Stimulated activated CD8-positive, alpha-beta memory T cell treated with anti-CD3 and anti-CD28 coated beads, Interleukin-12 subunit alpha, Interleukin-12 subunit beta, amount 100 ng/mL, for 1 hour (primary cell): ENCODE measurements at regions not wholly inside any gene's neighbourhood (a gene's known extent, or its start where the extent isn't known, plus 50 kb on each side); places are given as distances from the start of the nearest gene placed in this dataset.

ENCODE experiments used
- DNase-seq: peaks from one replicate; pipeline ENCODE4 v3.0.0-alpha.2; 2020; ENCODE audit warnings: low read depth

- DNase-seq = no peak
Observed at GRCh38 chr5:167753725-167754490, 537.5 kb upstream of the WWC1 start.

- DNase-seq = no peak
Observed at GRCh38 chr5:167754501-167755021, 536.9 kb upstream of the WWC1 start.

GRCh38 chr5:167755420-167755819, 536.0 kb upstream of the WWC1 start:
- no peak for DNase-seq

- DNase-seq = no peak
Observed at GRCh38 chr5:167759057-167759821, 532.2 kb upstream of the WWC1 start.

- DNase-seq = no peak
Observed at GRCh38 chr5:167763772-167764171, 527.7 kb upstream of the WWC1 start.

GRCh38 chr5:167764641-167765289, 526.7 kb upstream of the WWC1 start:
- no peak for DNase-seq

- DNase-seq = no peak
Observed at GRCh38 chr5:167765352-167765751, 526.1 kb upstream of the WWC1 start.

GRCh38 chr5:167766957-167767356, 524.5 kb upstream of the WWC1 start:
- DNase-seq = no peak

GRCh38 chr5:167767795-167768194, 523.6 kb upstream of the WWC1 start:
- no peak for DNase-seq

GRCh38 chr5:167769846-167770413, 521.5 kb upstream of the WWC1 start:
- DNase-seq = no peak

- DNase-seq = no peak
Observed at GRCh38 chr5:167770461-167770860, 521.0 kb upstream of the WWC1 start.

- DNase-seq = no peak
Observed at GRCh38 chr5:167771571-167771970, 519.9 kb upstream of the WWC1 start.

- no peak for DNase-seq
Observed at GRCh38 chr5:167773668-167774301, 517.7 kb upstream of the WWC1 start.

- no peak for DNase-seq
Observed at GRCh38 chr5:167777746-167778145, 513.7 kb upstream of the WWC1 start.

GRCh38 chr5:167778228-167778627, 513.2 kb upstream of the WWC1 start:
- DNase-seq = no peak

GRCh38 chr5:167779644-167780043, 511.8 kb upstream of the WWC1 start:
- DNase-seq = no peak

GRCh38 chr5:167780177-167780576, 511.3 kb upstream of the WWC1 start:
- DNase-seq = no peak

GRCh38 chr5:167783145-167783817, 508.2 kb upstream of the WWC1 start:
- no peak for DNase-seq

- DNase-seq = no peak
Observed at GRCh38 chr5:167785106-167785505, 506.3 kb upstream of the WWC1 start.

GRCh38 chr5:167785901-167786300, 505.5 kb upstream of the WWC1 start:
- DNase-seq = no peak

- DNase-seq = no peak
Observed at GRCh38 chr5:167786871-167787578, 504.4 kb upstream of the WWC1 start.
